Stimulated activated CD4-positive, alpha-beta T cell treated with anti-CD3 and anti-CD28 coated beads, Interleukin-15, amount 100 ng/mL, for 1 hour (primary cell): ENCODE measurements at regions not wholly inside any gene's neighbourhood (a gene's known extent, or its start where the extent isn't known, plus 50 kb on each side); places are given as distances from the start of the nearest gene placed in this dataset.
A peak's percentile ranks its signal among the peaks of the same experiment; 100 is the strongest.

Experiments
- DNase-seq, 2 donors: peaks; one replicate each; pipeline ENCODE4 v3.0.0-alpha.2; 2020; ENCODE audit warnings: low read depth in 1 of 2, low spot score in 1 of 2

DNA sequence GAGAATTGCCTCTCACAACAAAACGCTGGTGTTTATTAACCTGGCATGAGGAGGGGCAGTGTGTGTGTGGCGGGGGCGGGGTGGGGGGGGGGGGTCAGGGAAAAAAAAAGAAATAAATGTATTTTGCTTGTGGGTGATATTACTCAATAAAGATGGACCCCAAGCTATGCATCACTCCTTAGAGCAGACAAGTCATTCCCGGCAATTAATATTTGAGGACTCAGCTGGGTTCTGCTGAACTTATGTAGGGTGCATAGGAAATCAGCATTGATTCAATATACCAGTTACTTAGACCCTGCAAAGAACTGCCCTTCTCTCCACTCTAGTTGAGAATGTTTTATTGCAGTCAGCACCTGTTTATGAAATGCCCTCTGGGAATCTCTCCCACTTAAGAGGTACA, 206.2 kb upstream of the MAF start:
- DNase-seq: no peak

DNA sequence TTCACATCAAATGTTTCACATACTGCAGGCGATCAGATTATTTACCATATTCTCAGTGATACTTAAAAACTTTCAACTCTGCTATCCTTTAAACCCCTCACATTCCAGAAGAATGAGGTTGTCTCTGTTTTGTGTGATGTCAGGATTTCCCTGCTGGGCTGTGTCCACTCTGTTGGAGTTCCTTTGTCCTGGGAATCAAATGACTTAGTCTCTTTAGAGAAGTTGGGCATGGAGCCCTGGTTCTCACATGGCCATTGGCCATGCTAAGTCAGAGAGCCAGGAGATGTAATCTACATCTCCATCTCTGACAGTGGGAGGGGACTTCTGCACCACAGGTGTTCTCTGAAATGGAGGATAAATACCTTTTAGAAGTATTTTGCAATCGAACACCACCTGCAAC, 205.1 kb upstream of the MAF start:
- no peak for DNase-seq

DNA sequence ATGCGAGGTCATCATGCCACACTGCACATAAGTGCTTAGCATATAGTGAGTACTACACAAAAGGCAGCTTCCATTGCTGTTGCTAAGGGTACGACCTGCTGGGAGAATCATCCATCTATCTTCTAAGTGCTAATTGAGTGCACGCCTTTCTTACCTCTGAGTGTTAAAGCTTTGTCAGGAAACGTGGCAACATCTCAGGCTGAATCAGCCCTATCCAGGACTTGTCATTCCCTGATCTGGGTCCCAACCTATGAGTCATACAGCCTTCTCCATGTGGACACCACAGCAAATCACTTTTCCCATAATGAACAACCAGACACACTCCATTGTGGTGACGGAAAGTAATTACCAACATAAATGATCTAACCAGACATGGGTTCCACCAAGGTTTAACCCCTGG, 201.1 kb upstream of the MAF start:
- DNase-seq: no peak

DNA sequence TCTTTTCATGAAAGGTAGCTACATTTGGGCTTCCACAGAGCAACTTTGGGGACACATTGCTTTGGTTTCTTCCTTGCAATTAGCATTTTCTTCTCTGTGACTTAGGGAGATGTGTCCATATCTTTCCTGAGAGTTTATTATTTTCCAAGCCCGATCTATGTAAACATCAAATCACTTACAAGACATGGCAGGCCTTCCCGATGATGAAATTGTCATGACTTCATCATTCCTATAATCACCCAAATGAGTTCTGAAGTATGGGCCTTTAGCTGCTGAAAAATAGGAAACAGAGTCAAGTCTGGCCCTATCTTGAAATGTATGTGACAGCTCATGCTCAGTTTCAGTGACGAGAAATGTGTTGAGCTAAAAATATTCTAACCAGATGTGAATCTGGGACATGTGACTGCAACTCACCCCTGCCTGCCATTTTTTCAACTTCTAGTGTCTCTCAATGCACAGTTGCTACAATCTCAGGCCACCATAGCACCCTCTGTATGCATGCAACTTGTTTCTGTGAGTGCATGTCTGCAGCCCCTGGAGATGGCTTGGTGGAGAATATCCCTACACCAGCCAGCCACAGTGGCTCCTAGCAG, 199.6 kb upstream of the MAF start:
- DNase-seq: no peak

DNA sequence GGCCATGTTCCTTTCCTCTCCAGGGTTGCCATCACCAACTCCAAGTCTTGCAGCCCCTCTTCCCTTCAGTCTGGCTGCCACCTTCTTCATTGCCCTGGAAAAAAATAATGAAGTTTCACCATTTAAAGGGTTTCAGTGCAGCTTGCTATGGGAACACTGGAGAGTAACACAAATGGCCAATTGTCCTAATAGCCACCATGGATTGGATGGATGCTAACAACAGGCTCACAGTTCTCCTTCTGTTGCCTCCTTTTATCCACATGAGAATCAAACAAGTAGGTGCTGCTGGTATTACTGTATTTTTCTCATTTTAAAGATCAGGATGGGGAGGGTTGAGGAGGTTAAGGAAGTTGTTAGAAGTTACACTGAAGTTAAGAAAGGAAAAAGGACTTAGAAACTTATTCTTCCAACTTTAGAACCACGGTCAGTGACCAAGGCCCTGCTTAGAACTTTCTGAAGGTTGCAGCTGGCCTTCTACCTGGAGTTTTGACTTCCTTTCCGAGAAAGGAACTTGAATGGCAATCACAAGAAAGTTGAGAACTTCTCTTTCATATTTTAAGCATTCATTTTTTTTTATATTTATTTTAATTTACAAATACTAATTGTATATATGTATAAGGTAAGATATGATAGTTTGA, 198.0 kb upstream of the MAF start:
- no peak for DNase-seq

DNA sequence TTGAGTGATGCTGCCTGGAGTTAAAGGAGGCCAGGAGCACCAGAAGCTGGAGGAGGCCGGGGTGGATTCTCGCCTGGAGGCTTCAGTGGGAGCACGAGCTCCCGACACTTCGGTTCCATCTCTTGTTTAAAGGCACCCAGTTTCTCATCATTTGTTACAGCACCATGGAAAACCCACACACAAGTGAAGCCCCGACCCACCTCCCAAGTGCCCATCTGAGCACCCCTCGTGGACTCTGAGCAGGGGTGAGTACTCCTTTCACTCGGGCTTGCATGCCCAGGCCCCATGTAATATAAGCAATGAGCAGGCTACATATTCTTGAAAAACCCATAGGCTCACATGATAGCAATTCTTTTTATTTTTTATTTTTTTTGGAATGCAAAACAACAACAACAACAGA, 196.9 kb upstream of the MAF start:
- DNase-seq: no peak

DNA sequence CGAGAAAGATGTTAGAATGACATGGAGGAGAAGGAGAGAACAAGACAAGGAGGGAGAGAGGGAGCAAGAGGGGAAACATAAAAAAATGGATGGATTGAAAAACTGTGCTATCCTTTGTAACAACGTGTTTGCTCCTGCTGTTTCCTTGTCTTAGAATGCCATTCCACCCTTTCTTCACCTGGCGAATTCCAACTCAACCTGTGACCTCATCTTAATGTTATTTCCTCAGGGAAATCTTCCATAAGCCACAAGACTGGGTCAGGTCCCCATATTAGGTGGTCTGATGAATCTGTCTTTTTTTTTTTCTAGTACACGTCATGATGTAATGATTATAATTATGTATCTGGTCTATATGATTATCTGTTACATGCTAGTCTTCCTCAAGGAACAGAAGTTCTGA, 195.0 kb upstream of the MAF start:
- no peak for DNase-seq

DNA sequence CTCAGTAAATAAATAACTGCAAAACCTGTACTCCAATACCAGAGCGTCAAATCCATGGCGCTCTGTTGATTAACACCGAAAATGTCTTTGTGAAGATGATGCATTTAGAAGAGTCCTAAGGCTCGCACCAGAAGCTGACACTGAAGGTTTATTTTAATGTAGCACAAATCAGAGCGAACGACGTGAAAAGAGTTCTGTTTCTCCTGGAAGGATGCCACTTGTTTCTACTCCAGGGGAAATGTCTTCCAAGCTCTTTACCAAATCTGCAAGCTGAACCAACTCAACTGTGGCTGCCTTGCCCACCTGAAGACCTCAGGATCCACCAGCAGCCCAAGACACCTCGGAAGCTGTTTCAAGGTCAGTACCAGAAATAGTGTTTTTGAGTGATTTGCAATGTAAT, 194.4 kb upstream of the MAF start:
- DNase-seq: no peak

DNA sequence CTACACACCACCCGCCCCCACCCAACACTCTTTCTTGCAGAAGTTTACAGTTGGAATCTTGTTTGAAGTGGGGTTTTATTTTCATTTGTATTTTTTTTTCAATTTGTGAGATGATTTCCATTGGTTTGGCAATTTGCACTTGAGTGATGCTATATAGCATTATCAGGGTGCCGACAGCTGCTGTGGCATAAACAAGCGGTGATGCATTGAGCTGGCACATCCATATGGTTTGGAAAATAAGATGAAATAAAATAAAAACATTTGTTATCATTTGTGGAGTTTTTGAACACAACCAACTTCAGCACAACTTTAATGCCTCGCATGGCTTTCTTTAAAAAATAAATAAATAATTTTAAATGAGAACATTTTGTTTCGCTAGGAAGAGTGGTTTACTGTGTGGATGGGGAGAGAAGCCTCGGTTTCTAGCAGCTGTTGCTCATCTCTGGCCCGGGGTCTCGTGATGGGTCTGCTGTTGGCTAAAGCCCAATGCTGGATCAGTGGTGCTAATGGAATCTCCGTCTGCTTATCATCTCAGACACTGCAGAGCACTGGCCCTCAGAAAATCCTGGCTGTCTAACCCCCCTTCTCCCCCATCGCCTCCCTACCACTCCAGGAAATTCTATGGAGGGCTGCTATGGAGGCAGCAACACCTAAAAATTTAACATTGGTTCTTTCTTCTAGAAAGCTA, 192.3 kb upstream of the MAF start:
- no peak for DNase-seq

DNA sequence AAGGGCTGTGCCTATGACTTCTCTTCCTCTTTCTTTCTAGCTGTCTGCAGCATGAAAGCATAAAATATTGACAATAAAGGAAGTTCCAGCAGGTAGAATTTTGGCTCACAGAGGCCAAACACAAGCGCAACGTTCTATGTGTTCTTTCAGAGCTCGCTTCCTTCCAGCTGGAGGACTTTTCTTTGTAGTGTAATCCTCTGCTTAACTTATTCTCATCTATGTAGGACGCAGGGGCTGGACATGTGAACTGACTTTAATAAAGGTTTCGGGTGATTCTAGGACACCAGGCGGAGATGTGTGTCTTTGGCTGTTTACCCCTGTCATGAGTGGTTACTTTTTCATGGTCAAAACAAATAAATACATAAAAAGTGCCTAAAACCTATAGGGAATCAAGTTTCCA, 191.5 kb upstream of the MAF start:
- no peak for DNase-seq

DNA sequence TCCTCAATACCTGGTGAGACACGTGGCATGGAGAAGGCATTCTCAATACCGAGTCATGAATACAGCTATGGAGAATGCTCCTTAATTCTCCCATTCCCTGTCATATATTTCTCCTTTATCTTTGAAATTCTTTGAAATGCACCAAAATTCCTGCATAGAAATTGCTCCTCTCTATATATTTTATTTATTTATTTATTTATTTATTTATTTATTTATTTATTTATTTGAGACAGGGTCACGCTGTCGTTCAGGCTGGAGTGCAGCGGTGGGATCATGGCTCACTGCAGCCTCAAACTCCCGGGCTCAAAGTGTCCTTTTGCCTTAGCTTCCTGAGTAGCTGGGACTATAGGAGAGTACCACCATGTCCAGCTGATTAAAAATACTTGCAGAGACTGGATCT, 190.3 kb upstream of the MAF start:
- no peak for DNase-seq

DNA sequence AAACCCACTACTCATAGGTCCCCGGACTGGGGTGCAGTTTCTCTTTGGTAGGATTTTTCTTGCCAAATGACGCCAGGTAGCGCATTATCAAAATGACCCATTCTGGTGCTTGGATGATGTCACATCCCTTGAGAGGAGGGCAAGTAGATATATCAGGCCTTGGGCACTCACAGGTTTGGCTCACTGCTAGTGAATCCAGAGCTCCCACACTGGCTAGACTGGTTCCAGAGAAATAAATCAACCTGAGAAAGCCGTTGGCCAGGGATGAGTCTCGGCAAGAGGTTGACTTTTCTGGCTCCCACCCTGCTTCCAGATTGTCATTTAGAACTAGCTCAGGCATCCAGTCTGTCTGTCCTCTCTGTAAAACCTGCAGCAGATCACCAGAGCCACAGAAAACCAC, 188.4 kb upstream of the MAF start:
- no peak for DNase-seq

DNA sequence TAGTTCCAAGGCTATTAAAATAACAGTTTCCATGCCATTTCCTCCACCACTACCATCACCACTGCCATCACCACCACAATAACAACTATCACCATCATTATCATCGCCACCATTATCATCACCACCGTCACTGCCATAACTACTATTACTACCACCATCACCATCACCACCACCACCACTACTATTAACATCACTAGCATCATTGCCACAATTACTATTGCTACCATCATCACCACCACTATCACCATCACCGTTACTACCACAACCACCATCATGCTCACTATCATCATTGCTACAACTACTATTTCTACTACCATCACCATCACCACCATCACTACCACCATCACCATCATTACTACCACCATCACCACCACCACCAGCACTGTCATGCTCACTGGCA, 185.9 kb upstream of the MAF start:
- no peak for DNase-seq

DNA sequence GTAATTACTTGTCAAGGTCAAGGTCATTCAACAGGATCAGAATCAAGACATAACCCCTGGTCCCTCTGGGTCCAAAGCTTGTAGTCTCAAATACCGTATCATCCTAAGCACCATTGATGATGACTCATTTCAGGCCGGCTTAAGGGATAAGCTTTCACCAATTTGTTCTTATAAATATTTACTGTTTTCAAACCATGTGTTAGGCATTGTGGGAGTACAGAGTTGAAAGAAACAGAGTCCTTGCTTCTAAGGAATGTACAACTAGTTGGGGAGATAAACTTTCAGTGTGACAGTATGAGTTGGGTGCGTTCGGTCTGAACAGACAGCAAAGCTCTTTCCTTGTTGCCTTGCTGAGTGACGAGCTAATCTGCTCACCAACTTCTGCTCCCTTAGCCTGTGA, 183.5 kb upstream of the MAF start:
- no peak for DNase-seq

DNA sequence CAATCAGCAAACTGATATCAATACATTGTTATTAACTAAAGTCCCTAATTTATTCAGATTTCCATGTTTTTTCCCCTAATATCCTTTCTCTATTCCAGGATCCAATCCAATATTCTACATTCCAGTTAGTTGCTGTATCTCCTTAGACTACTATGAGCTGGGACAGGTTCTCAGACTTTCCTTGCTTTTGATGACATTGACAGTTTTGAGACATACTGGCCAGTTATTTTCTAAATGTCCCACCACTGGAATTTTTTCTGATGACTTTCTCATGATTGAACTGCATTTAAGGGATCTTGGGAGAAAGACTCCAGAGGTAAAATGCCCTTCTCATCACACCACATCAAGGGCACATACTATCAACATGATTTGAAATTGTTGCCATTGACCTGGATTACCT, 177.1 kb upstream of the MAF start:
- no peak for DNase-seq

DNA sequence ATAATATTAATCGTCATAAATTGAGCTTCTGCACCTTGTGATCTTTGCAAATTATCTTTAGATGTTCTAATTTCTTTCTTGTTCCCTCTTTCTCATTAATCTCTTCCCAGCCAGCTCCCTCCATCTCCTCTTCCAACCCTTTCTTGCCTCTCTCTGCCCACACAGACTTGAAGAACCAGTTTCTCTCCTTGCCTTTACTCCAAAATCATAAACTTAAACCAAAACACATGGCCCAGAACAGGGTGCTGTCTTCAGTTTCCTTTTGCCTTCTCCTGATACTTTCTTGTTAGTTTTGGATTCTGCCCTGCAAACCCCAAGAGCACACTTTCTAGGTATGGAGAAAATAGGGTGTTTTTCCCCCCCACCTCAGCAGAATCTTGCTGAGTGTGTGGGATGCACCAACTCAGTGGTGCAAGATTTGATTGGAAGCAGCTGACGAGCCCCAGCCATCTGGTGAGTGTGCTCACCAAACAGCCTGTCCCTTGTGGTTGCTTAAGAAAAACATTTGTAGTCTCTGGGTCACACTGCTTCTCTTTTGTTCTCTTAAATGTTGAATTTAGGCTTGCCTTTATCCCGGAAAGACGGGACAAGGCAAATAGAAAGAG, 175.8 kb upstream of the MAF start:
- no peak for DNase-seq

DNA sequence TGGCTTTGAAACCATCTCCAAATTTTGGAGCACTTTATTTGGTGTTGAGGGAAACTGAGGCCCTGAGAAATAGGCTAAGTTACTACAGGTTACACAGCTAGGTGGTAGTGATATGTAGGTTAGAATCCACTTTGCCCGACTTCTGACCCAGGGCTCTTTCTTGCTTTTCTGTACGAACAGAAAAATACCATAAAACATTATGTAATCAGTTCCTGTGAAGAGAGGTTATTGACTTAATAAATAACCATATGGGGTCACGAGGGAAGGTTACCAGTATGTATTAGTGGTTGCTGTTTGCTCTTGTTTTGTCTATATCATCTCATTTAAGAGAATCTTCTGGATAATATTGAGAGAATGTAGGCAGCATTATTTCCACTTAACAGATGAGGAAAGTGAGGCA, 172.2 kb upstream of the MAF start:
- DNase-seq: no peak

DNA sequence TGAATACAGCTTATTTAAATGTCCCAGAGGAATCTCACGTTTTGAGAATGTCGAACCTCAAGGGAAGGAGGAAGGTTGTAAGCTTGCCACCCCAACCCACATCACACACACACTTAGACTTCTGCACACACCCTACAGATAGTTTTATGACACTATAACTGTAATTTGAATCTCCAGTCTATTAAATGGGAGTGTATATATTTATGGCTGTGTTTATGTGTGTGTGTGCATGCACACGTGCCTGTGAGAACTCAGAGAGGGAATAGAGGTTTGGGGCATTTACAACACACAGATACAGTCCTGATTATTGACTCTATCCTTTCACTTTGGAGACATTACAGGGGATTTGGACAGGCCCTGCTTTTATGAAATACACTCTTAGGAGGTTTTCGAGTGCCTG, 171.5 kb upstream of the MAF start:
- no peak for DNase-seq

DNA sequence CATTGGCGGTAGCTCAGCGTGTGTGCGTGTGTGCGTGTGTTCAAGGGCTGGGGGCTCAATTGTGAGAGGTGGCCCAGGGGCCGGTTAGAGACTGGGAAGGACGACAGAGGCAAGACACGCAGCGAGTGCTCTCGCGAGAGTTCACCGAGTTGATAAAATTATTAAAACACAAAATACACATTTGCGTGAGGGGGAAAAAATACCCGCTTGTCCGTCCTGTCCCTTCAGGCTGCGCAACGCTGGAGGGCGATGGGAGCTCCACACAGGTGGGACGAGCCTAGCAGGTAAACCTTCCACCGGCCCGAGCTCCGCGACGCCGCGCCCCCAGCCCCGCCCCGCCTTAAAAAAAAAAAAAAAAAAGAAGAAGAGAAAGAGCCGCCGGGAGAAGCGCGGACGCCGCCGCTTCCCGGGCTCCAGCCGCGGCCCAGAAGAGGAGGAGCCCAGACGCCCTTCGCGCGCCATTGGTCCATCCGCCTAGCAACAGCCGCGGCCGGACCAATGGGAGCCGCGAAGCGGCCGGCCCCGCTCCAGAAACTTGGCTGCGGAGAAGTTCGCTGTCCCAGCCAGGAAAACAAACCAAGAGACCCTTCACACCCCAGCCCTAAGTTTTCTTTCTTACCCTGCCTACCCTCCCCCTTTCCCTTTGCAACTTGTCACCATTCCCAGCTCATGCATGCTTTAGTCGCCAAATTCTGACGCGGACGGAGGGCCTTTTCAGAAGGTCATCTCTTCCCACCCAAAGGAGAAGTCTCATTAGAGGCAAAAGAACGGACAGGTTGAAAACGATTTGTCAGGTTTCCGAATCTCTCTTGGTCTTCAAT, 169.9 kb upstream of the MAF start:
- DNase-seq: peak; percentile 4 to 47

DNA sequence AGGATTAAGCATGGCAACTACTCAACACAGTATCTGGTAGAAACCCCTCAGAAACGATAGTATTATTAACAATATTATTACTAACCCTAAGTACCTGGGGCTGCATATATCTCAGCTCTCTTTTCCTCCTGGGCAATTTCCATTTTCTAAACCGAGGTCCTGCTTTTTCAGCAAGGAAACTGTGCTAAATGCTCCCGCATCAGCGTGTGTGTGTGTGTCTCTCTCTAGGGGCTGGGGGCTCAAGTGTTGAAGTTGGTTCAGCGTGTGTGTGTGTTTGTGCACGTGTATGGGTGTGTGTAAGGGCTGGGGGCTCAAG, 169.3 kb upstream of the MAF start:
- DNase-seq: no peak

DNA sequence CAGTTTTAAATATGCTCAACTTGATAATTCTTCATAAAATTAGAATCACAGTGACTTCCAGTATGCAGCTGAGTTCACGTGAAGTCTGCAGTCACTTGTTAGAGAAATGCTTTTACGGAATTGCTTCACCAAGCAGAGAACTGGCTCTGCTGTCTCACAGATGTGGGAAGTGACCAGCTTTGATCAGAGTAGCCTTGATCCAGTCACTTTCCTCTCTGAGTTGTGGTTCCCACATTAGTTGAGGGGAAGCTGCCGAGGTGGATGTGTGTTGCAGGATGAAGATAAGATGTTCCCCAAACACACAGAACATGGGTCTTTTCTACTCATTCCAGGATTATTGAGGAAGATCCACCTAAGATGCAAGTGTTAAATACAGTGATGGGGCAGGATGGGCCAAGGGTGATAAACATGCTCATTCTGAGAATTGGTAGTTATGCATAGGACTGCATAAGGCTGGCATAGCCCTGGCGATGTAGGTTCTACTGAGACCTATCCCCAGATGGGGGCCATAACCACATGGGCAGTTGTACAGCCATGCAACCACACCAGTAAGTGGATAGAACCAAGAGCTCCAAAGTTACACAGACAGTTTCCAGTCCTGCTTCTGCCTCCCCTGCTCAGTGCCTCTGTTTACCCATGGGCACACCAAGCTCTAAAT, 168.9 kb upstream of the MAF start:
- no peak for DNase-seq
